ENCODE measurements at regions not wholly inside any gene's neighbourhood (a gene's known extent, or its start where the extent isn't known, plus 50 kb on each side); places are given as distances from the start of the nearest gene placed in this dataset.
A peak's percentile ranks its signal among the peaks of the same experiment; 100 is the strongest.
"Not testable (repeated sequence)": the region's sequence is repeated elsewhere in the genome, so short reads cannot be mapped to it uniquely, and the experiment has no call there.

DNA sequence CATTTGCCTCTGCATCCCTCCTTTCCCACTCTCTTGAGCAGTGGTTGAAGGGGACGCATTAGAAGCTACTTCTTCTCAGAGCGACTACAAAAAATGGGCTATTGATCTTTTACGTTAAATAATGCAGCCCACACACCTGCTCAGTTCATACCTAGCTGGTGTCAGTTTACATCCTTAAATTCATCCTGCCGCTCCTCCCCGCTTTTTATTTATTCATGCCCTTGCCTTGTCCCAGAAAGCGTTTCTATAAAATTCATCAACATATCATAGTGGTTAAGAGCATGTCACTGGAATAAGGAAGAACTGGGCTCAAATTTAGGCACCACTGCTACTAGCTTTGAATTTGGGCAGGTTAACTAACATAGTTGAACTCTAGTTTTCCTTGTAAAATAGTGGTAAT lies 66.0 kb upstream of the TINAGL1 start:
- intact Hi-C loops (cut with DNase I): loop anchor here in 1 of 2 donors (5.0 kb wide), 1 partner anchor 428 kb away; no protein-coding TSS in a partner anchor
- no peak for DNase-seq (ENCODE audit: low spot score)

DNA sequence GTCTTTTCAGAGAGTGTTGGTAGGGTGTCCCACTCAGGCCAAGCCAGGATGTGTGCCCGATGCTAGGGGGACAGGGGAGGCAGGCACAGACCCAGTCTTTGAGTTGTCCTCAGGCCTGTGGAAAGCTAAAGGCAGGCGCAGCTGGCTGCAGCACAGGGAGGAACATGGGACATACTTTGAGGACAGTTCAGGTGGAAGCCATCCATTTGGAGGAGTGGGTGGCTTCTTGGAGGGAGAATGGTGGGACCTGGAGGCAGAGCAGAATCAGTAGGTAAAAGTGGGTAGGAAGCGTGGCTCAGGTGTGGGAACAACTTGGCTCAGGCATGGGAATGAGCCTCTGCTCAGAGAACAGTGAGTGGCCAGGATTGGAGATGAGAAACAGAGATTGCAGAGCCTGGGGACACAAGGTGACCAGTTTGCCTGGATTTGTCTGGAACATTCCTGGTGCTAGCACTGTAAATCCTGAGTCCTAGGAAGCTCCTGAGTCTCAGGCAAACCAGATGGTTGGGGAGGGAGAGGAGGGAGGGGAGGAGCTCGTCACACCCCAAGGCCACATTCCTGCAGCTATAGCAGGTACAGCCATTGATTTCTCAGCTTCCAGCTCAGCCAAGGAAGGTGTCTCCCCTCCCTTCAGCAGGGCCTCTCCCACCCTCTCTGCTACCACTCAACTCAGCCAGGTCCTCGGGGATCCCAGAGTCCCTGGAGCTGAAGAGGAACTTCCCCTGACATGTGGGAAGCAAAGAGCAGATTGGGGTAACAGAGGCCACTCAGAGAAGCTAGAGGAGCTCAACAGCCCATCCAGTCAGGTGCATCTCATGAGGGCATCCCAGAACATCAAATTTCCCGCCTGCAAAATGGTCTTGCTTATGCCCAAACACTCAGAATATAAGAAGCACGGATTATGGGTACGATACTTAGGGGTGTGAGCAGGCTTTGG lies 65.2 kb upstream of the TINAGL1 start:
- DNase-seq (ENCODE audit: low spot score): no peak
- intact Hi-C loops (cut with DNase I): loop anchor here in 1 of 2 donors (5.0 kb wide), 1 partner anchor 429 kb away; no protein-coding TSS in a partner anchor

DNA sequence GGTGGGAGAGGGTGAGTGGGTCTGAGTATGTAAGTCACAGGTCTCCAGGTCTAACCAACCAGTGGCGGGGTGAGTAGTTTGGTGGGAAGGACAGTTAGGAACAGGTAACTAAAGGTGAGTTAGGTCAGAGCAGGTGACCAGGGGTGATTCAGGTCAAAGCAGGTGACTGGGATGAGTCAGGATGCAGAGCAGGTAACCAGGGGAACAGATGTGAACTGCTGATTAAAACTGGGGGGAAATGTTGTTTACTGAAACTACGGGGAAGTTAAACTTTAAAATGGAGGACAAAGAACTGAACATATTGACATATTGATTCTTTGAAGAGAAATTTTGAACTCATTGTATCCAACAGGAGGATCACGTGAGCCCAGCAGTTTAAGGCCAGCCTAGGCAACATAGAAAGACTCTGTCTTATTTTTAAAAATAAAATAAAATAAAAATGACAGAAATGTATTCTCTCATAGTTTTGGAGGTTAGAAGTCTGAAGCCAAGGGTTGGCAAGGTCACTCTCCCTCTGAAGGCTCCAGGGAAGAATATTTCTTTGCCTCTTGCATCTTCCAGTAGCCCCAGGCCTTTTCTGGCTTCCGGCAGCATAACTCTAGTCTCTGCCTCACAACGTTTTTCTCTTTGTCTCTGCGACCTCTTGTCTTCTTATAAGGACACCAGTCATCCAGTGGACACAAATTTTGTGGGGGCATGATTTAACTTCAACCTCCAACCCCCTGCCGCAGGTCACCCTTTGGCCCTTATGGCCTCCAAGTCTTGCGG lies 64.3 kb upstream of the TINAGL1 start:
- no peak for DNase-seq (ENCODE audit: low spot score)
- intact Hi-C loops (cut with DNase I): loop anchor here in 1 of 2 donors (5.0 kb wide), 1 partner anchor 430 kb away; no protein-coding TSS in a partner anchor

DNA sequence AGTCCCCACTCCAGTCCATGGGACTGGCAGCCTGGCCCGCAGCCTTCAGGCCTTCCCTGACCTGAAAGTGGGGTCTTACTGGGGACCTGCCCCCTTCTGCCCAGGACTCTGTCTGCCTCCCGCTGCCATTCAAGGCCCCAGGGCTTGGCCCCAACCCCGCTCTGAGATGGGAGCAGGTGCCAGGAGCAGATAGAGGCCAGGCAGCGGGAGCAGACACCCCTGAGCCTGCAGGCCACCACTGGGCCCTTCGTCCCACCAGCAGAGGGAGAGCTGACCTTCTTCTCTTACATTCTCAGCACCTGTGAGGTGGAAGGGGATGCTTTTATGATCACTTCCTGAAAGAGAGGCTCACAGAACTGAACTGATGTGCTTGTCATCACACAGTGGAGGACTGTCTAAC lies 62.2 kb upstream of the TINAGL1 start:
- intact Hi-C loops (cut with DNase I): loop anchor here in 1 of 2 donors (5.0 kb wide), 1 partner anchor 432 kb away; no protein-coding TSS in a partner anchor
- no peak for DNase-seq (ENCODE audit: low spot score)

DNA sequence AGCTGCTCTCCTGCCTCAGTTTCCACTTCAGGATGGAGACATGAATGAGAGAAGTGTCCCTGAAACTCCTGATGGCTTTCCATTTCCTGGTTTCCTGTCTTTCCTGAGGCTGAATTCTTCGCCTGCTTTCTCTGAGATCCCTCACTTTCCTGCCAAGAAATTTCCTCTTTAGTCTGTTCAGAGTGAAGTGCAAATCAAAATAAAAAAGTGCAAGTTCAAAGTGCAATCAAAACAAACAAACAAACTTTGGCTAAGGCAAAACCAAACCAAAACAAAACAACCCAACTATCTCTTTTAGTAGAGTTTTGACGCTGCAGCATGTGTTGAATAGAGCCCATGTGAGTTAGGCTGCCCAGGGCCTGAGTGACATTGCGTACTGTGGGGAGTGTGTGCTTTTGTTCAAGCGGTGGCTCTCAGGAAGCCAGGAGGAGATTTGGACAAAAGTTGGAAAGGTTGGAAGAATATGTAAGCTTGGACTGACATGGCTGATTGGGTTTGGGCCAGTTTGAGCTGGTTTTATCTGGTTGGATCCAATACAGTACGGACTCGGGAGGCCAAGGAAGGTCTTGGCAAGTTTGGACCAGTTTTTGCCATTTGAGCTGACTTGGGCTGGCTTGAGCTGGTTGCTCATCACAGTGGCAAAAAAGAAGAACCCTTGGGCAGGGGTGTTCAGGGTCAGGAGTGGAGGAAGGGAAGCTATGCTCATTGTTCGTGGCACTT lies 61.1 kb upstream of the TINAGL1 start:
- intact Hi-C loops (cut with DNase I): no loop called here
- DNase-seq (ENCODE audit: low spot score): no peak

GRCh38 chr1:31515936-31516335 lies 60.4 kb upstream of the TINAGL1 start:
- intact Hi-C loops (cut with DNase I): no loop called here
- no peak for DNase-seq (ENCODE audit: low spot score)

DNA sequence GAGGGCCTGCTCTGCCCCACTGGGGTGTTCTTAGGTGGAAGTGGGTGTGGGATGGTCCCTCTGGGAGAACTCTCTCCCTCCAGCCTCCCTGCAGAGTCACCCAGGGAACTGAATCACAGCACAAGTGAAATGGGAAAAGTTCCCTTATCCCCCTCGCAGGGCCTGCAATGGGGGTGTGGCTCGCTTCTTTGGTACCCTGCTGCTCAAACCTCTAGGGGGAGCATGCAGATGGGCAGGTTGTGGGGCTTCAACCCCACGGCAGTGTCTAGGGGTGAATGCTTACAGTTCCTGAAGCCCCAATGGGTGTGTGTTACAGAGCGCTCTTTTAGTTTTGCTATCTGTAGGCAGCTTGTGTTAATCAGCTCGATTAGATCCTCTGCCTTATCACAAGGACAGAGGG lies 59.0 kb upstream of the TINAGL1 start:
- no peak for DNase-seq (ENCODE audit: low spot score)
- intact Hi-C loops (cut with DNase I): no loop called here

GRCh38 chr1:31517986-31518385 lies 58.3 kb upstream of the TINAGL1 start:
- intact Hi-C loops (cut with DNase I); DNase-seq (ENCODE audit: low spot score): not testable (repeated sequence)

- no peak for DNase-seq (ENCODE audit: low spot score)
- intact Hi-C loops (cut with DNase I): no loop called here
Observed at GRCh38 chr1:31521761-31522555, 54.4 kb upstream of the TINAGL1 start.

GRCh38 chr1:31522556-31522845 lies 53.8 kb upstream of the TINAGL1 start:
- DNase-seq (ENCODE audit: low spot score): no peak
- intact Hi-C loops (cut with DNase I): no loop called here

DNA sequence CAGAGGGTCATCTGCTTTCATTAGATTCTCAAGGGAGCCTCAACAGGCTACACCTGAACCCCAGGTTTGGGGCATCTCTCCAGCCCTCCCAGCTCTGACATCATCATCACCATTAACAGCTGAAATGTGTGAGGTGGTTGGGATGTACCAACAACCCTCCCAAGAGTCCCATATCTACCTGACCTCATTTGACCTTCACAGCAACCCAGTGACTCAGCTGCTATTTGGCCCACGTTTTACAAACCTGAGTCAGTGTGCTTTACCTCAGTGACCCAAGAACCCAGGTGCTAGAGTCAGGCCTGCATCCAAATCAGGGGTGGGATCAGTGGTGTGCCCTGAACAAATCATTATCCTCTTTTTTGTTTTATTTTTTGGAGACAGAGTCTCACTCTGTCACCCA lies 53.3 kb upstream of the TINAGL1 start:
- no peak for DNase-seq (ENCODE audit: low spot score)
- intact Hi-C loops (cut with DNase I): no loop called here

- DNase-seq (ENCODE audit: low spot score): peak; percentile 81
- intact Hi-C loops (cut with DNase I): no loop called here
Observed at GRCh38 chr1:31523769-31524168, 52.5 kb upstream of the TINAGL1 start.

GRCh38 chr1:31524186-31524901 lies 52.0 kb upstream of the TINAGL1 start:
- peak; percentile 67 for DNase-seq (ENCODE audit: low spot score)
- intact Hi-C loops (cut with DNase I): no loop called here
